Hematopoietic multipotent progenitor cell treated with erythropoietin and hydrocortisone succinate and interleukin-3 and kit ligand, for 4 days (in vitro differentiated cells): ENCODE measurements at regions not wholly inside any gene's neighbourhood (a gene's known extent, or its start where the extent isn't known, plus 50 kb on each side); places are given as distances from the start of the nearest gene placed in this dataset.

Experiments used
- DNase-seq: peaks from one replicate; pipeline ENCODE4 v3.0.0-alpha.2; 2015

GRCh38 chr11:8828046-8828445 lies 82.9 kb upstream of the AKIP1 start:
- no peak for DNase-seq

GRCh38 chr11:8828580-8829361 lies 82.2 kb upstream of the AKIP1 start:
- DNase-seq, result no peak

GRCh38 chr11:8829556-8829955 lies 81.4 kb upstream of the AKIP1 start:
- no peak for DNase-seq

DNA sequence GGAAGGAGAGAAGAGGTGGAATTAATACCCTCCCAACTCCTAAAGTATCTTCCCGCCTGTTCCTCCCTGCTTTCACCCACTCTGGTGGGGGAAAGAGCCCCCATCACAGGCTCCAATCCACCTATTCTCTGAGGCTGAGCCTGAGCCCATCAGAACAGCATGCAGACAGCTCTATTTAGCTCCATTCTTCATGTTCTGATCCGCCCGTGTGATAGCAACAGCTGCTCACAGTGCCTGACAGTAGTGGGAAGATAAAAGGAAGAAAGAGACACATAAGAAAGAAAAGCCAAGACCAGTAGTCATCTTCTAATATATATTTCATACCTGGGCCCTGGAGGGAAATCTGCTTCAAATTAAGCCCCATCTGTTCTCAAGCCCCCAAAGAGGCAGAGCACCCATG lies 80.3 kb upstream of the AKIP1 start:
- DNase-seq, result no peak

GRCh38 chr11:8831861-8832260 lies 79.1 kb upstream of the AKIP1 start:
- no peak for DNase-seq

- DNase-seq, result no peak
These were observed 78.3 kb upstream of the AKIP1 start for GRCh38 chr11:8832571-8833260.

GRCh38 chr11:8833568-8834315 lies 77.2 kb upstream of the AKIP1 start:
- no peak for DNase-seq

DNA sequence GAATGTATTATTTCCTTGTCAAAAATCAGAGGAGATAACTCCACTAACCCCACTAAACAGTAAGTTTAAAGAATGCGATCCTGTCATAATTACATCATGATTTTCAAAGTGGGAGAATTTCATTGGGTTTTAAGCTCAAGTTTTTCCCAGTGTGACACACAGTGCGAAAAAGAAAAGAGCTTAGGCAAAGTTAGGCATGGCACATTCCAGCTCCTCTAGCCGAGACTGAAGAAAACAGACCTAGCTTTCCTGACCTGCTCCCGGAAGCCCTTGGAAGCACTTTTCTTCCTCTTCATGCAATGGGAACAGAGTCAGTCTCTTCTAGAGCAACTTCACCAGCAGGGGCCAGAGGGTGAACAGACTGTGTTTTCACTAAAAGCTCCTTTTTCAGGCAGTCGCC lies 76.6 kb upstream of the AKIP1 start:
- no peak for DNase-seq

DNA sequence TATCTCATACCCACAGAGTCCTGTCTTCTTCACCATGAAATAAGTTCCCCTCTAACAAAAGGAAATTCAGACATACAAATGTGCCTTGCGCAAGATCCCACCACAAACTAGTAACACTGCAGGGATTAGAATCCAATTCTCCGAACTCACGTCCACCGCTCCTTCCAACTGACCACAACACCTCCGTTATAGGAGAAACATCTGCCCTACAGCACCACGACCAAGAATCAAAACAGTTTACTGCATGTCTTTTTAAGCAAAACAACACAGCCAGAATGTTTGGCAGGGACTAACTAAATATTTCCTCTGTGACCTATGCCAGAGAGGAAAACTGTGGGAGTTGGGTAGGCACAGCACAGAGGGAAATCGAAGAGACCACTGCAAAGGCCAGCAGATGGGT lies 72.7 kb upstream of the AKIP1 start:
- peak; percentile 16 for DNase-seq

DNA sequence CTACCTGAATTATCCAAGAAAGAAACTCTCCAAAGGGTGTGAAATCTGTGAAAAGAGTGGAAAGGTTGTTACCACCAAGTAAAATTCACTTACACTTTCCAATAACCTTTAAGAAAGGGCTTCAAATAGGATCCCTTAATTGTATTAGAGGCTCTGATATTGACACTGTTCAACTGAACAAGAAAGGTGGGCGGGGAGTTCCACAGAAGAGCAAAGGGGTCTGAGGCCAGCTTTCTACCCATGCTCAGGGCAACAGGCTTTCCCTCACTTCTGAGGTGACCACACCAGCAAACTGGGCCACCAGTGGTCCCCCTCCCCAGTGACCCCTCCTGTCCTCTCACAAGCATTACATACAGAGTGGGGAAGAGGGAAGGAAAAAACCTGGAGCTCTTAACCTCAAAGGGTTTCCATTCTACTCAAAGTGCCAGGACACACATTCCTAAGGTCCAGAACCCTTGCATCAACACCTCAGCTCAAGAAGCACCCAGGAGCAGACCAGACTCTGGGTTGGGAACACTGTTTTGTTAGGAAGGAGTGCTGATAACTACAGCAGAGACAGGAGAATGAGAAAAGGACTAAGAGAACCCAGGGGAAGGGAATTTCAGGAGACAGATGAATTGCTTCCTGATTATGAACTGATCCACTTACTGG lies 71.6 kb upstream of the AKIP1 start:
- DNase-seq, result no peak

DNA sequence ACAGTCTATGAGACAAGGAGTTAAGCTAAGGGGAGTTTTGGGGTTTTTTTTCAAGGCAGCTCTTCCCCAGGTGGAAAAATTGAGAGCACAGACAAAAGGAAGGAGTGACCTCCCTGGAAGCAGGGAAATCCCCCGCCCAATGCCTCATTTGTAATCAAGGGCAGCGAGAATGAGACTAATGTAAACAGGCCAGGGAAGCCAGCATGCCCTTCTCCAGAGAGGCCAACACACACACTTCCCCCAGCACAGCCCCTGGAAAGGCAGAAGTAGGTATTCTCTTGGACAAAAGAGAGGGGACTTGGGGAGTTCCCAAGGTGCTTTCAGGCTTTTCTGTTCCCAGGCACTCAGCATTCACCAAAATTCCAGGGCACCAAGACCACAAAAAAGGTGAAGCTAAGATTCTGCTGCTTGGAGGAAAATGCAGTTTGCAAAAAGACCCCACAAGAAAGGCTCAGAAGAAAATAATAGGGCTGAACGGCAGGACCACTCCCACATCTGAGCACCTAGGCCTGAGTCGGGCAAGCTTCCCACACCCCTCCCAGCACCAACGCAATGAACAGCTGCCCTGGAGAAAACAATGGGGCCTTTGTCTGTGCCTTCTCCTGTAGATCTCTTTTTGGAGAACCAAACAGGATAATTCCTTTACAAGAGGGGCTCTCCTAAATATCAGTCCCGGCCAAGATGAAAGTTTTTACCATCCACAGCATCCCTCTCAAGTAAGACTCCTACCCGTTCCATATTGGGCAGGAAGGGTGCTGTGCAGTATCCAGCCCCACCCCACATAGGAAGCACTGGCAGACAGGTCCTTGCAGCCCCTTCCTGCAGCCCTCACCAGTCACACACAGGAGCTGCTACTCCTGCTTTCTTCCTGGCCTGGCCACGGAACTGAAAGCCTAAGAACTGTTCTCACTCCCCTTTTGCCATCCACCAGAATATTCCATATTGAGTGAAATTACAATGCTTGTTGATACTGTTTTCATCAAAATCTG lies 70.7 kb upstream of the AKIP1 start:
- no peak for DNase-seq

DNA sequence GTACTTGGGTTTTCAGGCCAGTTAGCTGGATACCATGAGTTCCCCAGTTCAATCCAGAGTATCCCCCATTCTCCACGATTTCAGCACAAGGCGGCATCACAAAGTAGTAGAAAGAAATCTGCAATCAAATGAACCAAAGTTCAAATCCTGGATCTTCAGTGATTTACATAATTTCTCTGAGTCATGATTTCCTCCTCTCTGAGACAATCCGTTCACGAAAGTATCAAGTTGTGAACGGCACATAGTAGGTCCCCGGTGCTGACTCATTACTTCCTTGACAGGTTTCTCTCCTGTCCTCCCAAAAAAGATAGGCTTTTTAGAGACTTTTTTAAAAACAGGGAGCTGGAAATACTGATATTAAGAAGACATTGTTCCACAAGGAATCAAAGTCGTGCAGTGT lies 69.1 kb upstream of the AKIP1 start:
- no peak for DNase-seq

DNA sequence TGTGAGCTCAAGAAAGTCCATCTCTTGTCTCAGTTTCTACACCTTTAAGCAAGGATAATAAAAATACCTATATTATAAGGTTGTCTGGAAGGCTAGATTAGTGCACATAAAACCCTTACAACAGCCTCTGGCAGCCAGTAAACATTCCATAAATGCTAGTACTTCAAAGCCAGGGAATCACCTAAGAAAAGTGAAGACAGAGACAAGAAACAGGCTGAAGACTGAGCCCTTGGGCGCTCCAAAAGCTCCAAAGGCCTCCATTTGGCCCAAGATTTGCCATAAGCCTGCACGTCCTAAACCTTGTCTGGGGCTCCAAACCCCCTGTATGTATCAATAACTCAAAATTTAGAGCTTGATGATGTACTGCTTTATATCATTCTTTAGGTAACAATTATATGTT lies 52.2 kb upstream of the AKIP1 start:
- no peak for DNase-seq
